ENCODE measurements at regions not wholly inside any gene's neighbourhood (a gene's known extent, or its start where the extent isn't known, plus 50 kb on each side); places are given as distances from the start of the nearest gene placed in this dataset.
"Not testable (repeated sequence)": the region's sequence is repeated elsewhere in the genome, so short reads cannot be mapped to it uniquely, and the experiment has no call there.

- no peak for DNase-seq
- TF ChIP-seq, protein P1, sequence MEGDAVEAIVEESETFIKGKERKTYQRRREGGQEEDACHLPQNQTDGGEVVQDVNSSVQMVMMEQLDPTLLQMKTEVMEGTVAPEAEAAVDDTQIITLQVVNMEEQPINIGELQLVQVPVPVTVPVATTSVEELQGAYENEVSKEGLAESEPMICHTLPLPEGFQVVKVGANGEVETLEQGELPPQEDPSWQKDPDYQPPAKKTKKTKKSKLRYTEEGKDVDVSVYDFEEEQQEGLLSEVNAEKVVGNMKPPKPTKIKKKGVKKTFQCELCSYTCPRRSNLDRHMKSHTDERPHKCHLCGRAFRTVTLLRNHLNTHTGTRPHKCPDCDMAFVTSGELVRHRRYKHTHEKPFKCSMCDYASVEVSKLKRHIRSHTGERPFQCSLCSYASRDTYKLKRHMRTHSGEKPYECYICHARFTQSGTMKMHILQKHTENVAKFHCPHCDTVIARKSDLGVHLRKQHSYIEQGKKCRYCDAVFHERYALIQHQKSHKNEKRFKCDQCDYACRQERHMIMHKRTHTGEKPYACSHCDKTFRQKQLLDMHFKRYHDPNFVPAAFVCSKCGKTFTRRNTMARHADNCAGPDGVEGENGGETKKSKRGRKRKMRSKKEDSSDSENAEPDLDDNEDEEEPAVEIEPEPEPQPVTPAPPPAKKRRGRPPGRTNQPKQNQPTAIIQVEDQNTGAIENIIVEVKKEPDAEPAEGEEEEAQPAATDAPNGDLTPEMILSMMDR (IDR thresholded peaks at IDR 0.05; ENCODE audit: low read depth, low read length) = no peak
- H3K27ac ChIP-seq = no peak overlapping the region
Observed at GRCh38 chr3:67941433-67942030, 287.1 kb upstream of the SUCLG2 start.

DNA sequence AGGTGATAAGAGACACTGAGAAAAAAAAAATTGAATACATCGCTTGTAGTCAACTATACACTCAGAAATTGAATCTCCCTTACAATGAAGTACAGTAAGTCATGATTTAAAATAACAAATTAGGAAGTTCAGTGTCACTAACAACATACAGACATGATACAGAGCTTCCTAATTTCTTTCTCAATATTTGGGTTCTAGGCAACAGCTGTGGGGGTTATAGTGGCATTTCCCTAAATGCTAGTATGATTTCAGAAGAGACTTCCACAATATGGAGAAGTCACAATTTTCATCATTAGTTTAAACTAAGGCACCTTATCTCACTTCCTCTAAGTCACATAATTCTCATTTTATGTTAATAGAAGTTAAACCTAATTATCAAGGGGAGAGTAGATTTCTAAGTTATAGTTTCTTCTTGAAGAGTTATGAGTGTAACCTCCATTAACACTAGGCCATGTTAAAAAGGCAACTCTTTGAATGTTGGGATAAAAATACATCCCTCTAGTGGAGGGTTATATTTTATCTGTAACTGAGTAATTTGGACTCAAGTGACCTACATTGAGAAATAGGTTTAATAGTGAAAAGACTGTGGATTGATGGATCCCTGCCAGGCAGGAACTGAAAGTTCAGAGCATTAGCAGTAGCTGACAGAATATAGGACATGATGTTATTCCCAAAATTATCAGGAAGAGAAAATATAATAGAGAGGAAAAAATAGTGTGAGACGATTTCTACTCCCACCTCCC is 286.0 kb upstream of the SUCLG2 start:
- no peak for DNase-seq
- TF ChIP-seq, protein P1 (IDR thresholded peaks at IDR 0.05; ENCODE audit: low read depth, low read length) = no peak
- H3K27ac ChIP-seq = no peak overlapping the region

More at GRCh38 chr3:67941433-67942030, 287.1 kb upstream of the SUCLG2 start:
- no peak overlapping the region for H3K4me3 ChIP-seq (ENCODE audit: low read depth, low read length)
- no peaks in the 10 kb centered on the region for H3K27me3 ChIP-seq (ENCODE audit: insufficient read depth, low read depth, severe bottlenecking)
- no peaks in the 10 kb centered on the region for H3K36me3 ChIP-seq
- H3K9me3 ChIP-seq (ENCODE audit: severe bottlenecking) = no peaks in the 10 kb centered on the region

GRCh38 chr3:67937498-67938118 is 283.2 kb upstream of the SUCLG2 start:
- H3K9me3 ChIP-seq (ENCODE audit: severe bottlenecking) = peaks cover 2% of the 10 kb centered on the region
- H3K27ac ChIP-seq = no peak overlapping the region
- TF ChIP-seq, protein P1 (IDR thresholded peaks at IDR 0.05; ENCODE audit: low read depth, low read length) = no peak
- H3K4me3 ChIP-seq (ENCODE audit: low read depth, low read length) = no peak overlapping the region
- no peaks in the 10 kb centered on the region for H3K27me3 ChIP-seq (ENCODE audit: insufficient read depth, low read depth, severe bottlenecking)
- no peak for DNase-seq
- H3K36me3 ChIP-seq = no peaks in the 10 kb centered on the region

More for the DNA sequence above, 286.0 kb upstream of the SUCLG2 start:
- H3K4me3 ChIP-seq (ENCODE audit: low read depth, low read length) = no peak overlapping the region
- H3K9me3 ChIP-seq (ENCODE audit: severe bottlenecking) = no peaks in the 10 kb centered on the region
- no peaks in the 10 kb centered on the region for H3K27me3 ChIP-seq (ENCODE audit: insufficient read depth, low read depth, severe bottlenecking)
- H3K36me3 ChIP-seq = no peaks in the 10 kb centered on the region

DNA sequence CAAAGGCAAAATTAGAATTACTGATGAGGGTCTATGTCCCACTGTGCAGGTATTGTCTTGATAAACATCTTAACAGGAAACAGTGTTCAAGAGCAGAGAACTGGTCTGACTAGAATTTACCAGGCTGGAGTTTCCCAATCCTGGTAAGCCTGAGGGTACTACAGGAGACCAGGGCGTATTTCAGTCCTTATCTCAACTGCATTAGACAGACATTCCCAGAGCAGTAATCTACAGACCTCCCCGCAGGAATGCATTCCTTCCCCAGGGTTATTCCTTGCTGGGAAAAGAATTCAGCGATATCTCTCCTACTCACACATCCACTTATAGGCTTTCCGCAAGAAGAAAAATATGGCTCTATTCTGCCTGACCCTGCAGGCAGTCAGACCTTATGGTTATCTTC is 276.0 kb upstream of the SUCLG2 start:
- DNase-seq; H3K4me3 ChIP-seq (ENCODE audit: low read depth, low read length); H3K9me3 ChIP-seq (ENCODE audit: severe bottlenecking); H3K27ac ChIP-seq; H3K27me3 ChIP-seq (ENCODE audit: insufficient read depth, low read depth, severe bottlenecking); H3K36me3 ChIP-seq: not testable (repeated sequence)

DNA sequence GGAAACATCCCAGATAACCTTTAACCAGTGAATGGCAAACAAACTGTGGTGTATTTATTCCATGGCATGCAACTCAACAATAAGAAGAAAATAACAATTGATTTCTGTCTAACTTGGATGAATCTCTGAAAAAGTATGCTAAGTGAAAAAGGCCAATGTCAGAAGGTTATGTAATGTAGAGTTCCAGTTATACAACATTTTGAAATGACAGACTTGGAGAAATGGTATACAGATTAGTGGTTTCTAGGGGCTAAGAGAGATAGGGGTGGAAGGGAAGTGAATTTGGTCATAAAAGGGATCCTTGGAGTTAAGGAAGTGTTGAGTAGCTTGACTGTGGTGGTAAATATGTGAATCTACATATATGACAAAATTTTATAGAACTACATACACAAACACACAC is 269.4 kb upstream of the SUCLG2 start:
- TF ChIP-seq, protein P1 (IDR thresholded peaks at IDR 0.05; ENCODE audit: low read depth, low read length) = no peak
- DNase-seq = no peak
- Histone ChIP-seq H3K36me3 (no peaks in the 10 kb centered on the region), H3K9me3 (ENCODE audit: severe bottlenecking) (no peaks in the 10 kb centered on the region), H3K27ac (no peak overlapping the region), H3K4me3 (ENCODE audit: low read depth, low read length) (no peak overlapping the region), H3K27me3 (ENCODE audit: insufficient read depth, low read depth, severe bottlenecking) (no peaks in the 10 kb centered on the region)

DNA sequence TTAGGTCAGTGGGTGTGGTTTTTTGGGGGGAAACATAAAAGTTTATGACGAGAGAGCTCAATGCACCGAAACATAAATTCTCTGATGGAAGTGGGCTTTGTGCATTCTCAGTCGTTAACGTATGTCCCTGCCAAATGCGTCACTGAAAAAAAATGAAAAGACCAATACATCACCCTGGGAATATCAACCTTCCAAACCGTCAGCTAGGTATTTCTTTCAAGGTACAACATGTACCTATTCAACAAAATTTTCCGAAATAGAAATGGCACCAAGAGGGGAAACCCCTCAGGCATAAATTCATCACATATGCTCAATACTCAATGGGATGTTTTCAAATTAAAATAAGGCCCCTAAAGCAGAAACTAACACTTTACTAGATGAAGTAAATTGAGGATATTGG is 266.6 kb upstream of the SUCLG2 start:
- TF ChIP-seq, protein P1 (IDR thresholded peaks at IDR 0.05; ENCODE audit: low read depth, low read length) = no peak
- Histone ChIP-seq H3K4me3 (ENCODE audit: low read depth, low read length) (no peak overlapping the region), H3K27me3 (ENCODE audit: insufficient read depth, low read depth, severe bottlenecking) (no peaks in the 10 kb centered on the region), H3K36me3 (no peaks in the 10 kb centered on the region), H3K9me3 (ENCODE audit: severe bottlenecking) (no peaks in the 10 kb centered on the region), H3K27ac (no peak overlapping the region)
- no peak for DNase-seq
